Thyroid gland (tissue), 4 donors: ENCODE measurements at regions not wholly inside any gene's neighbourhood (a gene's known extent, or its start where the extent isn't known, plus 50 kb on each side); places are given as distances from the start of the nearest gene placed in this dataset.

Experiments used
- DNase-seq, 2 donors: peaks; one replicate each; pipeline ENCODE4 v3.0.0-alpha.2; 2019
- H3K27ac ChIP-seq, 3 donors: fragments of 200-600 bp; sonication (generic); 1 replicate in 2 of 3; 2 replicates in 1 of 3; pipeline ENCODE4 v1.5.1; 2016 to 2019; ENCODE audit warnings: mild to moderate bottlenecking in 1 of 3, moderate library complexity in 1 of 3
- H3K27me3 ChIP-seq: fragments of 200-600 bp; sonication (generic); one replicate; pipeline ENCODE4 v1.5.1; 2019
- H3K36me3 ChIP-seq, 2 donors: fragments of 200-600 bp; sonication (generic); one replicate each; pipeline ENCODE4 v1.5.1; 2016 to 2019
- H3K4me1 ChIP-seq, 2 donors: fragments of 200-600 bp; sonication (generic); one replicate each; pipeline ENCODE4 v1.5.1; 2017 to 2019
- H3K4me3 ChIP-seq, 3 donors: fragments of 200-600 bp; sonication (generic); replicated peaks in 1 of 3; 1 replicate in 2 of 3; 2 replicates in 1 of 3; pipeline ENCODE4 v1.5.1; 2016; ENCODE audit warnings: mild to moderate bottlenecking in 1 of 3
- H3K9me3 ChIP-seq: fragments of 200-600 bp; sonication (generic); one replicate; pipeline ENCODE4 v1.5.1; 2017
- CTCF ChIP-seq, 6 experiments: fragments of 200-600 bp in 3 of 6; fragments of 450-650 bp in 3 of 6; sonication (generic) in 3 of 6; IDR thresholded peaks; one replicate each; pipeline ENCODE4 v1.5.1; 2016 to 2019; ENCODE audit warnings: antibody characterized with exemption in 6 of 6, mild to moderate bottlenecking in 2 of 6, inconsistent platforms in 1 of 6, moderate library complexity in 1 of 6
- POLR2A ChIP-seq, 2 donors: fragments of 450-650 bp; IDR thresholded peaks; one replicate each; pipeline ENCODE4 v1.6.1; 2017; ENCODE audit warnings: antibody characterized with exemption in 2 of 2, mild to moderate bottlenecking in 2 of 2, moderate library complexity in 1 of 2
- WGBS, 2 donors: methylation state at CpG; one replicate each; pipeline ENCODE4 v1.1.5; 2017; 5-methylcytosine and 5-hydroxymethylcytosine counted together
- intact Hi-C: fragments of 100-400 bp; cut with DNase I; formaldehyde crosslinking; loops from one replicate; pipeline ENCODE4 v1.15.1; 2023

- no peak for DNase-seq
- H3K9me3 ChIP-seq: no peaks in the 10 kb centered on the region
- no peak overlapping the region for H3K4me3 ChIP-seq
- 95 to 97% methylated on average over 1 of the region's 1 CpG for whole genome bisulfite sequencing, 2 donors
- H3K4me1 ChIP-seq: no peaks in the 10 kb centered on the region
- intact Hi-C loops: no loop called here
- no peak for TF ChIP-seq CTCF (IDR thresholded peaks at IDR 0.05)
- TF ChIP-seq POLR2A (IDR thresholded peaks at IDR 0.05): no peak
- H3K36me3 ChIP-seq: no peaks in the 10 kb centered on the region
- H3K27ac ChIP-seq: no peak overlapping the region
- H3K27me3 ChIP-seq: no peaks in the 10 kb centered on the region
Measured at GRCh38 chr6:144928847-144929246, 643.7 kb downstream of the UTRN start.

- 93% methylated on average over 1 of the region's 1 CpG for WGBS, 2 donors
Measured at GRCh38 chr6:144929262-144929661, 644.1 kb downstream of the UTRN start.

GRCh38 chr6:144931172-144932035 is 646.3 kb downstream of the UTRN start:
- 62 to 65% methylated on average over 6 of the region's 6 CpGs for WGBS, 2 donors
- TF ChIP-seq CTCF (IDR thresholded peaks at IDR 0.05): peak in 5 of 6 experiments; percentile 24 to 72 (median 58)
- TF ChIP-seq POLR2A (IDR thresholded peaks at IDR 0.05): no peak
- DNase-seq: peak; percentile 52 to 64
- no peak overlapping the region for H3K4me3 ChIP-seq
- H3K4me1 ChIP-seq: no peaks in the 10 kb centered on the region
- H3K36me3 ChIP-seq: no peaks in the 10 kb centered on the region
- intact Hi-C loops: loop anchor here (10.0 kb wide), 1 partner anchor 347 kb away; no protein-coding TSS in a partner anchor
- no peaks in the 10 kb centered on the region for H3K27me3 ChIP-seq
- H3K9me3 ChIP-seq: no peaks in the 10 kb centered on the region
- no peak overlapping the region for H3K27ac ChIP-seq

More at GRCh38 chr6:144929262-144929661, 644.1 kb downstream of the UTRN start:
- Histone ChIP-seq H3K4me1 (no peaks in the 10 kb centered on the region), H3K27ac (no peak overlapping the region), H3K9me3 (no peaks in the 10 kb centered on the region), H3K36me3 (no peaks in the 10 kb centered on the region), H3K27me3 (no peaks in the 10 kb centered on the region), H3K4me3 (no peak overlapping the region)
- DNase-seq: no peak
- intact Hi-C loops: no loop called here
- TF ChIP-seq POLR2A (IDR thresholded peaks at IDR 0.05) (no peak), CTCF (IDR thresholded peaks at IDR 0.05) (no peak)

- WGBS, 2 donors: 52 to 58% methylated on average over 1 of the region's 1 CpG
- Histone ChIP-seq H3K4me3 (no peak overlapping the region), H3K27me3 (no peaks in the 10 kb centered on the region), H3K9me3 (no peaks in the 10 kb centered on the region), H3K27ac (no peak overlapping the region), H3K4me1 (no peaks in the 10 kb centered on the region), H3K36me3 (no peaks in the 10 kb centered on the region)
- DNase-seq: no peak
- intact Hi-C loops: loop anchor here (10.0 kb wide), 1 partner anchor 348 kb away; no protein-coding TSS in a partner anchor
- TF ChIP-seq CTCF (IDR thresholded peaks at IDR 0.05) (no peak), POLR2A (IDR thresholded peaks at IDR 0.05) (no peak)
Measured at GRCh38 chr6:144932621-144933020, 647.5 kb downstream of the UTRN start.

GRCh38 chr6:144935181-144935580 is 650.0 kb downstream of the UTRN start:
- Histone ChIP-seq H3K4me1 (no peaks in the 10 kb centered on the region), H3K27me3 (no peaks in the 10 kb centered on the region), H3K27ac (no peak overlapping the region), H3K4me3 (no peak overlapping the region), H3K36me3 (no peaks in the 10 kb centered on the region), H3K9me3 (no peaks in the 10 kb centered on the region)
- intact Hi-C loops: loop anchor here (10.0 kb wide), 1 partner anchor 350 kb away; no protein-coding TSS in a partner anchor
- no peak for DNase-seq
- no peak for TF ChIP-seq POLR2A (IDR thresholded peaks at IDR 0.05)
- TF ChIP-seq CTCF (IDR thresholded peaks at IDR 0.05): no peak
